ENCODE measurements at regions not wholly inside any gene's neighbourhood (a gene's known extent, or its start where the extent isn't known, plus 50 kb on each side); places are given as distances from the start of the nearest gene placed in this dataset.

- TF ChIP-seq CTCF (IDR thresholded peaks at IDR 0.05; ENCODE audit: low read depth, low read length, missing input control), result no peak
- peak; percentile 30 for TF ChIP-seq REST (IDR thresholded peaks at IDR 0.05)
- TF ChIP-seq MAX (IDR thresholded peaks at IDR 0.05), result no peak
- TF ChIP-seq GABPA (IDR thresholded peaks at IDR 0.05 in 1 of 2, conservative IDR thresholded peaks at IDR 0.05 in 1 of 2), result no peak
- peak; percentile 38 to 54 for TF ChIP-seq RAD21 (IDR thresholded peaks at IDR 0.05)
- TF ChIP-seq NR2F2 (IDR thresholded peaks at IDR 0.05), result peak; percentile 53
- TF ChIP-seq TAF1 (conservative IDR thresholded peaks at IDR 0.05), result no peak
- TF ChIP-seq YY1 (IDR thresholded peaks at IDR 0.05), result peak; percentile 42
- peak; percentile 25 for TF ChIP-seq ATF3 (IDR thresholded peaks at IDR 0.05)
These were observed 651.8 kb upstream of the GOT2 start for GRCh38 chr16:59385959-59386358.

Data from liver (tissue), 3 donors.